SW480 (cell line): ENCODE measurements at regions not wholly inside any gene's neighbourhood (a gene's known extent, or its start where the extent isn't known, plus 50 kb on each side); places are given as distances from the start of the nearest gene placed in this dataset.

Source experiments
- DNase-seq: peaks from one replicate; pipeline ENCODE4 v3.0.0-alpha.2; 2016; ENCODE audit warnings: low spot score

DNA sequence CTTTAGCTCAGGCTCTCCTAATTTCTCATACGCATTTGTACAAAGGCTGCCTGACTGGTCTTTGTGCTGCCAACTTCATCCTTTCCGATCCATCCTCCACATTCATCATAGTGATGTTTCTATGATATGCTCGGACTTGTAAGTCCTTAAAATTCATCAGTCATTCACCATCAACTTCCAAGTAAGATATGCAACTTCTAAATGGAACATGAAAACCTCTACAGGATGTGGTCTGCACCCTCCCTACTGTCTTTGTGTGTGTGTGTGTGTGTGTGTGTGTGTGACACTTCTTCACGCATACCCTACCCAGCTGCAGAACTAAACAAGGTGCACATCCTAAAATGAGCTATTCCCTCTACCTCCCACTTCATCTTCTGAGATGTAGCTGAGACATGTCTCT lies 397.9 kb upstream of the NR5A2 start:
- DNase-seq = no peak

DNA sequence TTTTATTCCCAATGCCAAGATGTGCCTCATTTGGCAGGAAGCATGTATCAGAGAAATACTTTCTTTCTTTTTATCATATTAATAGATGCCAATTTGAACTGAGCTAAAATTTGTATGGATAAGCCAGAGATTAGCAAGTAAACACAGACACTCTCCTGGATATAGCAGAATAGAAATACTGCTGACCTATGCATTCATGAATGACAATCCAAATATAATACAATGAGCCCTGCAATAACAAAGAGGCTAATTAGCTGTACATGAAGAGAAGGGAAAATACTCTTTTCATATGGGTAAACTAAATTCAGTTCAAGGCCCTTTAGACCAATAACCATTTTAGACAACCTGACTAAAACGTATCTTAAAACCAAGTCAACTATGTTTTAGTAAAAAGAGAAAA lies 388.1 kb upstream of the NR5A2 start:
- no peak for DNase-seq

GRCh38 chr1:199641531-199641930 lies 386.0 kb upstream of the NR5A2 start:
- DNase-seq = no peak

DNA sequence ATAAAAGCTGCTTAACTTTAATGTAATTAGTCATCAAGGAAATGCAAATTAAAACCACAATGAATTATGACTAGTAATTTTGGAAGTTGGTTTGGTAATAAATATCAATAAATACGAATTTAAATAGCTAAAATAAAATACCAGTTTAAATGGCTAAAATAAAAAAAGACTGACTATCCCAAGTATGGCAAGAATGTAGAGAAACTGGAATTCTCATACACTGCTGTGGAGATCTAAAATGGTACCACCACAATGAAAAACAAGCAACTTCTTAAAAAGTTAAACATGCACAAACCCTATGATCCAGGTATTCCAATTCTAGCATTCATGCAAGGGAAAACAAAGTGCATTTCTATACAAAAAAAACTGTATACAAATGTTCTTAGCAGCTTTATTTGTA lies 382.6 kb upstream of the NR5A2 start:
- DNase-seq = no peak

DNA sequence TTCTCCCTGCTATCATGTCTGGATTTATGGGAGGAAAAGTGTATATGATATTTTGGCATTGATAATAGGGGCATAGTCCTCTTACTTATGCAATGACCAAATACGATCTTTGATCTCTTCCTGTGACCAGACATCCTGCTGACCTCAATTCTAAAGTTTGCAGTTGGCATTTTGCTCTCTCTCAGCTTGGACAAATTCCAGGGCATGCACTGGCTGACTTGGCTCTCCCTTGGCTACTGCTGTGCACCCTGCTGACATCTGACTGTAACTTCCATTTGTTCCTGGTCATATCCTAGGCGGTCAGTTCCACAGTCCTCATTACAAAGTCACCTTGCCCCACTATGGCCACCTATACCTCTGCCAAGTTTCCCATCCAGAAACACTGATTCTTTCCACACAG lies 380.7 kb upstream of the NR5A2 start:
- no peak for DNase-seq

- no peak for DNase-seq
These were observed 370.1 kb upstream of the NR5A2 start for GRCh38 chr1:199657449-199657848.

DNA sequence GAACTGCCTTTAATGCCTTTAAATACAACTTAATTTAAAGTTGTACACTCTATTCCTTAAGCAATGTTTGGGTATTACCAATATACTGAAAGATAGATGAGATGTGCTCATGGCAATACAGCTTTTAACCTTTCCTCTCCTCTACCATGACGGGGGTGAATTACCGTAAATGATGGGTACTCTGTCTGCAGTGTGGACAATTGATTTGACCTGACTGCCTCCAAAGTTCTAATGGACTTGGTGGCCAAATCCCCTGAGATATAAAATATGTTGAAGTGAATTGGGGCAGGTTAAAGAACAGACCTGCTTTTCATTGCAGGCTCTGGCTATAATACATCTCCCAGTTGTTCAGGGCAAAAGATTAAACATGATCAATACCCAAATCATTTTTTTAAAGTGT lies 367.4 kb upstream of the NR5A2 start:
- DNase-seq = no peak

- no peak for DNase-seq
These were observed 362.1 kb upstream of the NR5A2 start for GRCh38 chr1:199665371-199665770.

DNA sequence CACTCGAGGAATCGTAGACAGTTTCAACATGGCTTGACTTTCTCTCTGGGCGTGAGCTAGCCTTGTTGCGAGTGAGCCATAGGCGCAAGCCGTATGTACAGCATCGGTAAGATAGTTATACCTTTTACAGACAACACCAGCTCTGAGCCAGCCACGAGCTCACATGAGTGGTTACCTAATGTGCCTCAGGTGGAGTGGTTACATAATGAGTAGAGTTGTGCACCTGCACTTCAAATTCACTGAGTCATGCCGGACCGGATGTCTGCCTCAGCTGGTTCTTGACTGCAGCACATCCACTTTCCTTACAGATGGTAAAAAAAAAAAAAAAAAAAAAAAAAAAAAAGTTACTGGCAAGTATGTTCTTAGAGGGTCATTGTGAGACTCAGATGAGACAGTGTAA lies 360.4 kb upstream of the NR5A2 start:
- DNase-seq = no peak

GRCh38 chr1:199669916-199670315 lies 357.6 kb upstream of the NR5A2 start:
- DNase-seq = no peak

- no peak for DNase-seq
These were observed 355.8 kb upstream of the NR5A2 start for GRCh38 chr1:199671684-199672083.

DNA sequence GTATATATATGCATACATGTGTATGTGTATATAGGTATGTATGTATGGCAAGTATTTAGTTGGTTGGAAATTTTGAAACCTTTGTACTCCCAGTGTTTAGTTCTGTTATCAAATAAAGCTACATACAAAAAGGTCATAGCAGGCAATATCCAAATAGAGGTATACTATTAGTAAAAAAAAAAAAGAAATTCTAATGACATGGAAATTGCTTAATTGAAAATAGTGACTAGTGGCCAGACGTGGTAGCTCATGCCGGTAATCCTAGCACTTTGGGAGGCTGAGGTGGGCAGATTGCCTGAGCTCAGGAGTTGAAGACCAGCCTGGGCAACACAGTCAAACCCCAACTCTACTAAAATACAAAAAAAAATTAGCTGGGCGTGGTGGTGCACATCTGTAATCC lies 351.6 kb upstream of the NR5A2 start:
- DNase-seq = no peak

GRCh38 chr1:199678771-199679170 lies 348.7 kb upstream of the NR5A2 start:
- DNase-seq = no peak

GRCh38 chr1:199682081-199682480 lies 345.4 kb upstream of the NR5A2 start:
- no peak for DNase-seq

GRCh38 chr1:199684686-199685273 lies 342.7 kb upstream of the NR5A2 start:
- peak; percentile 61 for DNase-seq

GRCh38 chr1:199685369-199685768 lies 342.1 kb upstream of the NR5A2 start:
- peak; percentile 6 for DNase-seq

DNA sequence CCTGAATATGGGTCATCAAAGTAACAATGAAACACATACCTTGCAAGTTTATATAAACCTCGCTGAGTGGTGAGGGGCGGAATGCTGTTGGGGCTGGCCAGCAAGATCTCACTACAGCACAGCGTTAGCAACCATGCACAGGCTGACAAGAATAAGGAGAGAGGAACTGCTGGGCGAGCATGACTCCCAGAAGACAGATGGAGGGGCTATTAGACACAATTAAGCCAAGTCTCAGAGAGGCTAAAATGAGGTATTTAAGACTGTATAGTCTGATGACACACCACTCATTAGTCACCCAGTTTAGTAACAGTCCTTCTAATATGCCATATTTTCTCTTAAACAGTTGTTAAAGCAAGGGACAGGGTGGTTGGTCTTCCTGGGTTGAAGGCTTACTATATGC lies 340.2 kb upstream of the NR5A2 start:
- no peak for DNase-seq

DNA sequence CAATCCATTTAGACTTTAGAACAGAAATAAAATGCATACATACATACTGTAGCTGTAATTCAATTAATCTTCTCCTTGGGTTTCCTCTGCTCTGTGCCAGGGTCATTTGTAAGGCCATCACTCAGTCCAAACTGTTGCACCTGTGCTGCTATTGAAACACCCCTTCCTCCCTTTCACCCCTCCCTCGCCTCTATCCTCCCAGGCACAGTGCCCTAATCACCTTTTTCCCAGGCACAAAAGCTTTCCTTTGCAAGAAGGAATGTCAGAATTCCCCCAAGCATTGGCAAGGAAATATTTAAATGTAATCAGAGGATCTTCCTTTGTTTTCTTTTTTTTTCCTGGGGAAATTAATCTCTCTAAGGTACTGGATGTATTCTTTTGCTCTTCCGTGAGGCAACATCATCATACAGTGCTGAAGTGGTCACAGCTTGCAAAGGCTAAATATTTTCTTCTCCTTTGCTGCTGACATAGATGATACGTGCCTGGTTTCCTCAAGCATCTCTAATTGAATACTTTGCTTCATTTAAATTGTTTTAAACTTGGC lies 339.3 kb upstream of the NR5A2 start:
- DNase-seq = no peak

DNA sequence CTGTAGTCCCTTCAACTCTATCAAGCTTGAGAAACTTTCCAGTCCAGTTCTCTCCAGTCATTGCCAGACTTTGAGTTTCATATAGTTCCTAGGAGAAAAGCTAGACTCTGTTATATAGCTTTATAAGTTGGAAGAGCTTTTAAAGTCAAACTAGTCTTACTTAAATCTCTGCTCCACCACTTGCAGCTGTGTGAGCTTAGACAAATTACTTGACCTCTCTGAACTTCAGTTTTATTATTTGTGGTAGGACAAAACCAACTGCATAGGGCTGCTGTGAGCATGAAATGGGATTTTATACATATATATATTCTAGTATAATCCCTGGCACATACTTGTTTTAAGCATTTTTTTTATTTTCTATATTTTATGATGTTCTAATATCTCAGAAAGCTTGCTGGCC lies 338.7 kb upstream of the NR5A2 start:
- DNase-seq = no peak

GRCh38 chr1:199690496-199690895 lies 337.0 kb upstream of the NR5A2 start:
- no peak for DNase-seq

DNA sequence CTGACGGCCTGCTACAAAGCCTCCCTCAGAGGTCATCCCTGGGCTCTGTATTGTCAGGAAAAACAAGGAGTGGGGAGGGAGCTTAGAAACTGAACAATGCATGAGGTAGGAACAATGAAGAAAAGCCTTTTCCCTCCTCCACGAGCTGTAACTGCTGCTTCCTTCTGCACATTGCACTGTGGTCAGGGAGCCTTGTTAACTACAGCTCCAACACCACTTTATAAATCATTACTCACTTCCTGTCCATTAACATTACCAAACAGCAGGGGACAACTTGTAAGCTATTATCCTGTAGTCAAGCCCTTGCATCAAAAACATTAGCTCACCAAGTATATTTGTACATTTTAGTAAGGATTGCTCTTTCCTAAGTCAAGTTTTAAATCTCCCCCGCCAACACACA lies 336.0 kb upstream of the NR5A2 start:
- peak; percentile 69 for DNase-seq

DNA sequence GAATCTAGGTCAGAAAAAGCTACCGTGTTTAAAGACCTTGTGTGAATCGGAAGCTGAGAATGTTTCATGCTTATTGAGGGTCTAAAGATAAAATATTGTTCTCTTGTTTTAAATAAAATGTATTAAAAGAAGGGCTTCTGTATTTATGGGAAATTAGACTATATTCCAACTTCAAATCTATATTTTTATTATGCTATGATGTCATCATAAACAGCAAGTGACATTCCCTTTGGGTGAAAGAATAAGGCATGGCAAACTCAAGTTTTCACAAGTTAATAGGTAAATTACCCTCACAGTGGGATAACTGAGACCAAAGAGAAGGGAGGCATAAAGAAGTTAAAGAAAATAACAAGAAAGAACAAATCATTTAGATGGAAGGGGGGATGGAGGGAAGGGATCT lies 333.8 kb upstream of the NR5A2 start:
- DNase-seq = no peak

- DNase-seq = no peak
These were observed 331.3 kb upstream of the NR5A2 start for GRCh38 chr1:199696225-199696624.

GRCh38 chr1:199698222-199698621 lies 329.3 kb upstream of the NR5A2 start:
- DNase-seq = no peak

DNA sequence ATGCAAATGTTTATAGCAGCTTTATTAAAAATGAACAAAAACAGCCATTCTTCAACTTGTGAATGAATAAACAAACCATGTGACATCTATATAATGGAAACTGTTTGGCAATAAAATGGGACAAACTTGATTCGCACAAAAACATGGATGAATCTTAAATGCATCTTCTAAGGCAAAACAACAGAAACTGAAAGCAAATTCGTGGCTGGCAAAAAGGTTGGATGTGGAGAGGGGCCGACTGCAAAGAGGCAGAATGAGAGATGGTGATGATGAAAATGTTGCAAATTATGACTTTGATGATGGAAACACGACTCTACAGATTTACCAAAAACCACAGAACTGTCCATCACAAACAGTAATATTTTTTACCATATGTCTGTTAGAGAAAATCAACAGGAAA lies 327.0 kb upstream of the NR5A2 start:
- DNase-seq = no peak
